B cell (primary cell): ENCODE measurements at regions not wholly inside any gene's neighbourhood (a gene's known extent, or its start where the extent isn't known, plus 50 kb on each side); places are given as distances from the start of the nearest gene placed in this dataset.

Experiments used
- CTCF ChIP-seq: fragments of 200-600 bp; IDR thresholded peaks from one replicate; pipeline ENCODE4 v1.8.0; 2022; ENCODE audit warnings: antibody characterized with exemption, mild to moderate bottlenecking
- EZH2 ChIP-seq: IDR thresholded peaks from 2 replicates; pipeline ENCODE4 v1.6.1; 2012; ENCODE audit warnings: borderline replicate concordance, low read depth, mild to moderate bottlenecking, moderate library complexity, low read length; ENCODE audit not compliant: insufficient read depth, poor library complexity, severe bottlenecking

- no peak for TF ChIP-seq EZH2
- TF ChIP-seq CTCF: no peak
Measured at GRCh38 chr18:27250471-27250870, 65.4 kb upstream of the CHST9 start.
